ENCODE measurements at regions not wholly inside any gene's neighbourhood (a gene's known extent, or its start where the extent isn't known, plus 50 kb on each side); places are given as distances from the start of the nearest gene placed in this dataset.

- TF ChIP-seq CTCF (IDR thresholded peaks at IDR 0.05; ENCODE audit: insufficient read depth, low read length, severe bottlenecking) = no peak
- H3K36me3 ChIP-seq (ENCODE audit: control insufficient read depth, insufficient read depth, low read length) = peaks cover 1% of the 10 kb centered on the region
- no peaks in the 10 kb centered on the region for H3K27me3 ChIP-seq (ENCODE audit: control insufficient read depth, insufficient read depth, low read length)
- FAIRE-seq (no peak), DNase-seq (ENCODE audit: low read depth) (no peak)
- peak overlapping the region; percentile 13 for H3K4me3 ChIP-seq (ENCODE audit: low read depth, low read length)
Measured at GRCh38 chr17:77373299-77374169, 232.8 kb downstream of the SEC14L1 start.

GRCh38 chr17:77374170-77374936 is 233.6 kb downstream of the SEC14L1 start:
- FAIRE-seq = no peak
- no peak for TF ChIP-seq CTCF (IDR thresholded peaks at IDR 0.05; ENCODE audit: insufficient read depth, low read length, severe bottlenecking)
- Histone ChIP-seq H3K27me3 (ENCODE audit: control insufficient read depth, insufficient read depth, low read length) (no peaks in the 10 kb centered on the region), H3K4me3 (ENCODE audit: low read depth, low read length) (no peak overlapping the region), H3K36me3 (ENCODE audit: control insufficient read depth, insufficient read depth, low read length) (peaks cover 1% of the 10 kb centered on the region)
- no peak for DNase-seq (ENCODE audit: low read depth)

GRCh38 chr17:77375108-77375916 is 234.5 kb downstream of the SEC14L1 start:
- H3K4me3 ChIP-seq (ENCODE audit: low read depth, low read length) = no peak overlapping the region
- FAIRE-seq = no peak
- no peak for DNase-seq (ENCODE audit: low read depth)
- no peaks in the 10 kb centered on the region for H3K27me3 ChIP-seq (ENCODE audit: control insufficient read depth, insufficient read depth, low read length)
- H3K36me3 ChIP-seq (ENCODE audit: control insufficient read depth, insufficient read depth, low read length) = peaks cover 1% of the 10 kb centered on the region
- TF ChIP-seq CTCF (IDR thresholded peaks at IDR 0.05; ENCODE audit: insufficient read depth, low read length, severe bottlenecking) = no peak

GRCh38 chr17:77375917-77376651 is 235.3 kb downstream of the SEC14L1 start:
- Histone ChIP-seq H3K27me3 (ENCODE audit: control insufficient read depth, insufficient read depth, low read length) (no peaks in the 10 kb centered on the region), H3K36me3 (ENCODE audit: control insufficient read depth, insufficient read depth, low read length) (peaks cover 1% of the 10 kb centered on the region), H3K4me3 (ENCODE audit: low read depth, low read length) (no peak overlapping the region)
- no peak for TF ChIP-seq CTCF (IDR thresholded peaks at IDR 0.05; ENCODE audit: insufficient read depth, low read length, severe bottlenecking)
- DNase-seq (ENCODE audit: low read depth) (no peak), FAIRE-seq (no peak)

Measured in bronchial epithelial cell (primary cell).